GM12892 (cell line): ENCODE measurements at regions not wholly inside any gene's neighbourhood (a gene's known extent, or its start where the extent isn't known, plus 50 kb on each side); places are given as distances from the start of the nearest gene placed in this dataset.

ENCODE experiments used
- POLR2A ChIP-seq: IDR thresholded peaks from 2 replicates; pipeline ENCODE4 v1.6.1; 2011; ENCODE audit warnings: low read depth, low read length, control low read depth
- POLR2AphosphoS5 ChIP-seq: IDR thresholded peaks from 2 replicates; pipeline ENCODE4 v1.6.1; 2011; ENCODE audit warnings: low read depth, low read length, control low read depth
- TAF1 ChIP-seq: IDR thresholded peaks from 2 replicates; pipeline ENCODE4 v1.6.1; 2011; ENCODE audit warnings: low read depth, mild to moderate bottlenecking, control low read depth, low read length, borderline replicate concordance

DNA sequence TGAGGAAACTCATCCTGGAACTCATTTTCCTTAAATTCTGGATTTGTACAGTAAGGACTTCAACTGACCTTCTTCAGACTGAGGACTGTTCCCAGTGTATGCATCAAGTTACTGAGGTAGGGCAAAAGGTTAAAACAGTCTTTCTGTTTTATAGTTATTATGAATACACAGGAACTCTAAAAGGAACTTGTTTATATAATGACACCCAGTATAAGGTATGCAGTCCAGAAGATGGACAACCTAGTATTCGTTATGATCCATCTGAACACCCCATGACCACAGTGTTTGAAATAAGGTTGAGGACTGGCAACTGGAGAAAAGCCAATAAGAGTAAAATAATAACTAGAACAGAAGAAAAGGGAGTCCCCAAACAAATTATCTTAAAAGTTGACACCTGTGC, 779.9 kb upstream of the TMEM132C start:
- TF ChIP-seq POLR2A (no peak), TAF1 (no peak), POLR2AphosphoS5 (no peak)
